Mesothelial cell of epicardium (in vitro differentiated cells): ENCODE measurements at regions not wholly inside any gene's neighbourhood (a gene's known extent, or its start where the extent isn't known, plus 50 kb on each side); places are given as distances from the start of the nearest gene placed in this dataset.
A peak's percentile ranks its signal among the peaks of the same experiment; 100 is the strongest.

Experiments
- DNase-seq, 2 experiments: peaks; one replicate each; pipeline ENCODE4 v3.0.0; 2021; ENCODE audit warnings: low spot score in 2 of 2; ENCODE audit not compliant: unreplicated experiment in 2 of 2
- H3K27ac Mint-ChIP-seq: 2 replicates; pipeline ENCODE4 v1.8.0; 2021; ENCODE audit warnings: mixed read lengths
- H3K27me3 Mint-ChIP-seq: 2 replicates; pipeline ENCODE4 v1.8.0; 2021; ENCODE audit warnings: low read depth, mixed read lengths
- H3K36me3 Mint-ChIP-seq: 2 replicates; pipeline ENCODE4 v1.8.0; 2021; ENCODE audit warnings: mixed read lengths
- H3K4me1 Mint-ChIP-seq: 2 replicates; pipeline ENCODE4 v1.8.0; 2021; ENCODE audit warnings: mixed read lengths
- H3K4me3 Mint-ChIP-seq: 2 replicates; pipeline ENCODE4 v1.8.0; 2021; ENCODE audit warnings: mild to moderate bottlenecking, moderate library complexity, mixed read lengths
- H3K9me3 Mint-ChIP-seq: 2 replicates; pipeline ENCODE4 v1.8.0; 2021; ENCODE audit warnings: mixed read lengths
- CTCF ChIP-seq: fragments of 200-600 bp; sonication (generic); IDR thresholded peaks from one replicate; pipeline ENCODE4 v1.5.0; 2021; ENCODE audit warnings: antibody characterized with exemption; ENCODE audit not compliant: unreplicated experiment

- Mint-ChIP-seq H3K9me3 (peaks cover 14% of the 10 kb centered on the region), H3K27ac (no peak overlapping the region), H3K4me3 (no peak overlapping the region), H3K27me3 (no peaks in the 10 kb centered on the region), H3K36me3 (no peaks in the 10 kb centered on the region), H3K4me1 (peaks cover 9% of the 10 kb centered on the region)
- TF ChIP-seq CTCF = no peak
- no peak for DNase-seq
Observed at GRCh38 chr14:83798421-83798820, 1731.5 kb upstream of the FLRT2 start.

GRCh38 chr14:83799233-83799632 lies 1730.7 kb upstream of the FLRT2 start:
- no peaks in the 10 kb centered on the region for H3K27me3 Mint-ChIP-seq

GRCh38 chr14:83814896-83815295 lies 1715.0 kb upstream of the FLRT2 start:
- TF ChIP-seq CTCF = no peak
- Mint-ChIP-seq H3K4me1 (peaks cover 35% of the 10 kb centered on the region), H3K27me3 (no peaks in the 10 kb centered on the region), H3K27ac (peak overlapping the region; percentile 66), H3K4me3 (no peak overlapping the region), H3K36me3 (no peaks in the 10 kb centered on the region), H3K9me3 (no peaks in the 10 kb centered on the region)
- DNase-seq = no peak

More at GRCh38 chr14:83799233-83799632, 1730.7 kb upstream of the FLRT2 start:
- no peak for TF ChIP-seq CTCF
- DNase-seq = no peak
- Mint-ChIP-seq H3K9me3 (peaks cover 14% of the 10 kb centered on the region), H3K36me3 (no peaks in the 10 kb centered on the region), H3K4me1 (peaks cover 13% of the 10 kb centered on the region), H3K4me3 (no peak overlapping the region), H3K27ac (peak overlapping the region; percentile 8)

- Mint-ChIP-seq H3K4me3 (no peak overlapping the region), H3K4me1 (peaks cover 35% of the 10 kb centered on the region), H3K36me3 (no peaks in the 10 kb centered on the region), H3K27me3 (no peaks in the 10 kb centered on the region), H3K9me3 (no peaks in the 10 kb centered on the region), H3K27ac (peak overlapping the region; percentile 87)
- no peak for DNase-seq
- no peak for TF ChIP-seq CTCF
Observed at GRCh38 chr14:83816761-83817160, 1713.2 kb upstream of the FLRT2 start.

GRCh38 chr14:83825843-83826242 lies 1704.1 kb upstream of the FLRT2 start:
- DNase-seq = no peak
- no peaks in the 10 kb centered on the region for H3K9me3 Mint-ChIP-seq
- H3K4me3 Mint-ChIP-seq = no peak overlapping the region
- H3K4me1 Mint-ChIP-seq = peaks cover 52% of the 10 kb centered on the region
- no peaks in the 10 kb centered on the region for H3K36me3 Mint-ChIP-seq
- H3K27ac Mint-ChIP-seq = no peak overlapping the region
- no peak for TF ChIP-seq CTCF
- no peaks in the 10 kb centered on the region for H3K27me3 Mint-ChIP-seq

- Mint-ChIP-seq H3K9me3 (no peaks in the 10 kb centered on the region), H3K27me3 (no peaks in the 10 kb centered on the region), H3K36me3 (no peaks in the 10 kb centered on the region), H3K4me1 (peaks cover 52% of the 10 kb centered on the region), H3K4me3 (no peak overlapping the region), H3K27ac (peak overlapping the region; percentile 83)
- no peak for TF ChIP-seq CTCF
- no peak for DNase-seq
Observed at GRCh38 chr14:83826838-83827237, 1703.1 kb upstream of the FLRT2 start.
